Activated naive CD8-positive, alpha-beta T cell treated with anti-CD3 and anti-CD28 coated beads, Interleukin-2, amount 10 ng/mL, durations not matched to agents 7 days and 5 days (primary cell): ENCODE measurements at regions not wholly inside any gene's neighbourhood (a gene's known extent, or its start where the extent isn't known, plus 50 kb on each side); places are given as distances from the start of the nearest gene placed in this dataset.
"Not testable (repeated sequence)": the region's sequence is repeated elsewhere in the genome, so short reads cannot be mapped to it uniquely, and the experiment has no call there.

Experiments
- ATAC-seq: fragments of 150-1000 bp; cut with Tn5 transposase; one replicate; pipeline ENCODE4 v1.10.0; 2021; ENCODE audit warnings: low read depth, moderate library complexity
- POLR2A ChIA-PET: fragments of 350-600 bp; sonication (Branson Sonifier 250); formaldehyde crosslinking; loops from one replicate; lab custom pipeline; 2021; ENCODE audit warnings: antibody characterized with exemption; lab: Charles Lee
- DNase-seq: peaks from one replicate; pipeline ENCODE4 v3.0.0; 2021
- H3K27ac Mint-ChIP-seq: one replicate; pipeline ENCODE4 v1.8.0; 2022; ENCODE audit warnings: mild to moderate bottlenecking, mixed read lengths
- H3K27me3 Mint-ChIP-seq: one replicate; pipeline ENCODE4 v1.8.0; 2022; ENCODE audit warnings: mild to moderate bottlenecking, moderate library complexity, mixed read lengths
- H3K36me3 Mint-ChIP-seq: one replicate; pipeline ENCODE4 v1.8.0; 2021; ENCODE audit warnings: mild to moderate bottlenecking, mixed read lengths
- H3K4me1 Mint-ChIP-seq: one replicate; pipeline ENCODE4 v1.8.0; 2021; ENCODE audit warnings: mixed read lengths
- H3K4me3 Mint-ChIP-seq: one replicate; pipeline ENCODE4 v1.8.0; 2022; ENCODE audit warnings: mild to moderate bottlenecking, moderate library complexity, mixed read lengths
- H3K9me3 Mint-ChIP-seq: one replicate; pipeline ENCODE4 v1.8.0; 2021; ENCODE audit warnings: mixed read lengths

- peaks cover 16% of the 10 kb centered on the region for H3K27me3 Mint-ChIP-seq
- H3K27ac Mint-ChIP-seq, DNase-seq, H3K4me1 Mint-ChIP-seq, H3K9me3 Mint-ChIP-seq, H3K4me3 Mint-ChIP-seq, POLR2A ChIA-PET, ATAC-seq, H3K36me3 Mint-ChIP-seq: not testable (repeated sequence)
Observed at GRCh38 chr12:104878858-104879257, 79.2 kb downstream of the SLC41A2 start.

GRCh38 chr12:104877103-104877705 is 80.9 kb downstream of the SLC41A2 start:
- Mint-ChIP-seq H3K9me3 (peaks cover 1% of the 10 kb centered on the region), H3K27ac (no peak overlapping the region), H3K36me3 (peaks cover 3% of the 10 kb centered on the region), H3K27me3 (peaks cover 18% of the 10 kb centered on the region), H3K4me1 (peaks cover 8% of the 10 kb centered on the region), H3K4me3 (no peak overlapping the region)
- ATAC-seq (peak; percentile 52), DNase-seq (no peak)
- POLR2A ChIA-PET, result no interaction called here

GRCh38 chr12:104873374-104873773 is 84.7 kb downstream of the SLC41A2 start:
- Mint-ChIP-seq H3K27ac (no peak overlapping the region), H3K36me3 (peaks cover 3% of the 10 kb centered on the region), H3K4me1 (peaks cover 8% of the 10 kb centered on the region), H3K27me3 (peaks cover 18% of the 10 kb centered on the region), H3K4me3 (no peak overlapping the region), H3K9me3 (peaks cover 1% of the 10 kb centered on the region)
- DNase-seq (no peak), ATAC-seq (no peak)
- POLR2A ChIA-PET, result no interaction called here

- peaks cover 17% of the 10 kb centered on the region for H3K27me3 Mint-ChIP-seq
- DNase-seq (no peak), ATAC-seq (no peak)
- H3K36me3 Mint-ChIP-seq, result peaks cover 3% of the 10 kb centered on the region
- no peak overlapping the region for H3K4me3 Mint-ChIP-seq
- peaks cover 9% of the 10 kb centered on the region for H3K4me1 Mint-ChIP-seq
- no peak overlapping the region for H3K27ac Mint-ChIP-seq
- POLR2A ChIA-PET, result no interaction called here
- H3K9me3 Mint-ChIP-seq, result peaks cover 1% of the 10 kb centered on the region
Observed at GRCh38 chr12:104870797-104871196, 87.3 kb downstream of the SLC41A2 start.

- no peak overlapping the region for H3K27ac Mint-ChIP-seq
- DNase-seq (no peak), ATAC-seq (no peak)
- no peaks in the 10 kb centered on the region for H3K36me3 Mint-ChIP-seq
- peaks cover 13% of the 10 kb centered on the region for H3K4me1 Mint-ChIP-seq
- H3K9me3 Mint-ChIP-seq, result no peaks in the 10 kb centered on the region
- H3K4me3 Mint-ChIP-seq, result no peak overlapping the region
- H3K27me3 Mint-ChIP-seq, result peaks cover 13% of the 10 kb centered on the region
- POLR2A ChIA-PET, result no interaction called here
Observed at GRCh38 chr12:104866291-104866690, 91.8 kb downstream of the SLC41A2 start.

- POLR2A ChIA-PET, result no interaction called here
- peaks cover 13% of the 10 kb centered on the region for H3K27me3 Mint-ChIP-seq
- peak; percentile 98 for ATAC-seq
- H3K27ac Mint-ChIP-seq, result peak overlapping the region; percentile 40
- no peaks in the 10 kb centered on the region for H3K36me3 Mint-ChIP-seq
- peak overlapping the region; percentile 2 for H3K4me3 Mint-ChIP-seq
- H3K9me3 Mint-ChIP-seq, result no peaks in the 10 kb centered on the region
- DNase-seq, result no peak
- peaks cover 13% of the 10 kb centered on the region for H3K4me1 Mint-ChIP-seq
Observed at GRCh38 chr12:104865080-104865479, 93.0 kb downstream of the SLC41A2 start.

- no peak overlapping the region for H3K4me3 Mint-ChIP-seq
- POLR2A ChIA-PET, result no interaction called here
- no peaks in the 10 kb centered on the region for H3K9me3 Mint-ChIP-seq
- no peaks in the 10 kb centered on the region for H3K36me3 Mint-ChIP-seq
- peaks cover 13% of the 10 kb centered on the region for H3K4me1 Mint-ChIP-seq
- H3K27me3 Mint-ChIP-seq, result peaks cover 10% of the 10 kb centered on the region
- ATAC-seq (no peak), DNase-seq (no peak)
- no peak overlapping the region for H3K27ac Mint-ChIP-seq
Observed at GRCh38 chr12:104864668-104865067, 93.4 kb downstream of the SLC41A2 start.

GRCh38 chr12:104863296-104863948 is 94.7 kb downstream of the SLC41A2 start:
- Mint-ChIP-seq H3K4me3 (no peak overlapping the region), H3K27ac (no peak overlapping the region), H3K9me3 (no peaks in the 10 kb centered on the region), H3K36me3 (no peaks in the 10 kb centered on the region), H3K27me3 (peaks cover 3% of the 10 kb centered on the region), H3K4me1 (peaks cover 13% of the 10 kb centered on the region)
- ATAC-seq (no peak), DNase-seq (no peak)
- POLR2A ChIA-PET, result no interaction called here

GRCh38 chr12:104858611-104859543 is 99.2 kb downstream of the SLC41A2 start:
- H3K4me1 Mint-ChIP-seq, result no peaks in the 10 kb centered on the region
- no peaks in the 10 kb centered on the region for H3K36me3 Mint-ChIP-seq
- no peak overlapping the region for H3K4me3 Mint-ChIP-seq
- H3K9me3 Mint-ChIP-seq, result no peaks in the 10 kb centered on the region
- DNase-seq (no peak), ATAC-seq (no peak)
- POLR2A ChIA-PET, result no interaction called here
- no peak overlapping the region for H3K27ac Mint-ChIP-seq
- H3K27me3 Mint-ChIP-seq, result no peaks in the 10 kb centered on the region

- no peaks in the 10 kb centered on the region for H3K4me1 Mint-ChIP-seq
- H3K4me3 Mint-ChIP-seq, result no peak overlapping the region
- no peak for DNase-seq
- POLR2A ChIA-PET, result interaction anchor here (1.0 kb wide), 1 partner anchor 136 kb away, joined by 3 read pairs; no protein-coding TSS in a partner anchor
- no peaks in the 10 kb centered on the region for H3K36me3 Mint-ChIP-seq
- peaks cover 14% of the 10 kb centered on the region for H3K27me3 Mint-ChIP-seq
- no peak overlapping the region for H3K27ac Mint-ChIP-seq
- no peak for ATAC-seq
- H3K9me3 Mint-ChIP-seq, result no peaks in the 10 kb centered on the region
Observed at GRCh38 chr12:104856531-104856930, 101.6 kb downstream of the SLC41A2 start.

GRCh38 chr12:104855599-104855998 is 102.5 kb downstream of the SLC41A2 start:
- no peaks in the 10 kb centered on the region for H3K9me3 Mint-ChIP-seq
- no peaks in the 10 kb centered on the region for H3K36me3 Mint-ChIP-seq
- no peaks in the 10 kb centered on the region for H3K4me1 Mint-ChIP-seq
- peaks cover 14% of the 10 kb centered on the region for H3K27me3 Mint-ChIP-seq
- POLR2A ChIA-PET, result interaction anchor here (1.0 kb wide), 1 partner anchor 135 kb away, joined by 3 read pairs; no protein-coding TSS in a partner anchor
- no peak overlapping the region for H3K4me3 Mint-ChIP-seq
- H3K27ac Mint-ChIP-seq, result no peak overlapping the region
- ATAC-seq, result no peak
- no peak for DNase-seq

- no peak overlapping the region for H3K27ac Mint-ChIP-seq
- no peak for ATAC-seq
- POLR2A ChIA-PET, result no interaction called here
- no peaks in the 10 kb centered on the region for H3K9me3 Mint-ChIP-seq
- peaks cover 26% of the 10 kb centered on the region for H3K27me3 Mint-ChIP-seq
- DNase-seq, result no peak
- H3K4me1 Mint-ChIP-seq, result peaks cover 2% of the 10 kb centered on the region
- no peak overlapping the region for H3K4me3 Mint-ChIP-seq
- H3K36me3 Mint-ChIP-seq, result no peaks in the 10 kb centered on the region
Observed at GRCh38 chr12:104852896-104853295, 105.2 kb downstream of the SLC41A2 start.

- Mint-ChIP-seq H3K27ac (no peak overlapping the region), H3K4me3 (no peak overlapping the region), H3K36me3 (no peaks in the 10 kb centered on the region), H3K4me1 (peaks cover 2% of the 10 kb centered on the region), H3K9me3 (no peaks in the 10 kb centered on the region), H3K27me3 (peaks cover 29% of the 10 kb centered on the region)
- DNase-seq (no peak), ATAC-seq (no peak)
- POLR2A ChIA-PET, result no interaction called here
Observed at GRCh38 chr12:104852102-104852501, 106.0 kb downstream of the SLC41A2 start.
